ENCODE measurements at regions not wholly inside any gene's neighbourhood (a gene's known extent, or its start where the extent isn't known, plus 50 kb on each side); places are given as distances from the start of the nearest gene placed in this dataset.

DNA sequence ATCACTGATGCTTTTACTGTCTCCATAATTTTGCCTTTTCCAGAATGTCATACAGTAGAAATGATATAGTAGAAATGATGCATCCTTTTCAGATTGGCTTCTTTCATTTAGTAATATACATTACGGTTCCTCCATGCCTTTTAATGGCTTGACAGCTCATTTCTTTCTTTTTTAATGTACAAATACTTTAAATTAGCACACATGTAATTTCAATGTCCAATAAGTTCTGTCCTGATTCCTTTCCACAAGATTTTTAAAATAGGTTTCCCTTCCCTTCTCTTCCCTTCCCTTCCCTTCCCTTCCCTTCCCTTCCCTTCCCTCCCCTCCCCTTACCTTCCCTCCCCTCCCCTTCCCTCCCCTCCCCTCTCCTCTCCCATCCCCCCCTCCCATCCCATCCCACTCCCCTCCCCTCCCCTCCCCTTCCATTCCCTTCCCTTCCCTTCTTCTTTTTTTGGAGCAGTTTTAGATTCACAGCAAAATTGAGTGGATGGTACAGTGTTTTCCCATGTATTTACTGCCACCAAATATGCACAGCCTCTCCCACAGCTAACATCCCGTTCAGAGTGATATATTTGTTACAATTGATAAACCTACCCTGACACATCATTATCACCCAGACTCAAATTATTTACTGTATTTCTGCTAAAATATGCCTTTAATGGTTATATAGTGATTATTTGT lies 398.8 kb downstream of the RNF144B start:
- no peak overlapping the region for H3K4me2 ChIP-seq (ENCODE audit: insufficient read depth, low read length)
- no peaks in the 10 kb centered on the region for H3K79me2 ChIP-seq (ENCODE audit: control insufficient read depth, insufficient read depth, low read length)
- no peaks in the 10 kb centered on the region for H3K27me3 ChIP-seq (ENCODE audit: control insufficient read depth in 2 of 2, insufficient read depth in 2 of 2, low read length in 2 of 2)
- POLR2A ChIA-PET: no interaction called here
- no peak overlapping the region for H2AFZ ChIP-seq (ENCODE audit: low read depth, low read length)
- WGBS (ENCODE audit: insufficient coverage, low coverage, missing lambda C conversion rate): 0% methylated on average over 2 of the region's 2 CpGs
- BruUV-seq (replicated peaks): no TSS peak
- no peak for ATAC-seq
- no peak overlapping the region for H3K4me3 ChIP-seq
- no peaks in the 10 kb centered on the region for H3K4me1 ChIP-seq (replicated peaks in 1 of 2; ENCODE audit: control insufficient read depth in 2 of 2, insufficient read depth in 2 of 2, low read length in 2 of 2)
- no peak for DNase-seq (ENCODE audit: extremely low read depth in 1 of 4, low spot score in 3 of 4)
- FAIRE-seq: no peak
- in situ Hi-C loops (cut with MboI) (no loop called here), intact Hi-C loops (cut with micrococcal nuclease) (no loop called here)
- H3K9me3 ChIP-seq (replicated peaks; ENCODE audit: control insufficient read depth, insufficient read depth, low read depth, low read length): no peaks in the 10 kb centered on the region
- no peaks in the 10 kb centered on the region for H4K20me1 ChIP-seq (replicated peaks; ENCODE audit: control insufficient read depth, insufficient read depth, low read length)
- no peak overlapping the region for H3K9ac ChIP-seq (ENCODE audit: insufficient read depth in 1 of 2, low read depth in 2 of 2, low read length in 2 of 2)
- no peak overlapping the region for H3K27ac ChIP-seq (ENCODE audit: extremely low read depth, low read depth, low read length)
- no peaks in the 10 kb centered on the region for H3K36me3 ChIP-seq (ENCODE audit: control insufficient read depth, insufficient read depth, low read length)
- H3K9me1 ChIP-seq (ENCODE audit: control insufficient read depth, insufficient read depth, low read length): no peaks in the 10 kb centered on the region
- CTCF ChIA-PET (ENCODE audit: low intra/inter-chr PET ratio): no interaction called here
- TF ChIP-seq PCBP1 (IDR thresholded peaks at IDR 0.05; ENCODE audit: low read depth, low read length, poor library complexity, severe bottlenecking) (peak; percentile 69), SRSF9 (IDR thresholded peaks at IDR 0.05; ENCODE audit: borderline replicate concordance, low read depth, low read length) (no peak), HNRNPK (IDR thresholded peaks at IDR 0.05; ENCODE audit: low read depth, low read length, poor library complexity, severe bottlenecking) (peak; percentile 89), CREM (IDR thresholded peaks at IDR 0.05; ENCODE audit: low read depth) (no peak), LEF1 (IDR thresholded peaks at IDR 0.05) (no peak), SIN3B (IDR thresholded peaks at IDR 0.05; ENCODE audit: low read depth) (no peak), ZC3H4 (CRISPR knock-in tag; IDR thresholded peaks at IDR 0.05; ENCODE audit: borderline replicate concordance) (no peak), THRAP3 (IDR thresholded peaks at IDR 0.05; ENCODE audit: borderline replicate concordance) (no peak), TCF3 (CRISPR knock-in tag; IDR thresholded peaks at IDR 0.05) (no peak), PCBP2 (IDR thresholded peaks at IDR 0.05; ENCODE audit: low read depth, low read length, poor library complexity, severe bottlenecking) (peak; percentile 66)
- TF ChIP-seq, protein P1, sequence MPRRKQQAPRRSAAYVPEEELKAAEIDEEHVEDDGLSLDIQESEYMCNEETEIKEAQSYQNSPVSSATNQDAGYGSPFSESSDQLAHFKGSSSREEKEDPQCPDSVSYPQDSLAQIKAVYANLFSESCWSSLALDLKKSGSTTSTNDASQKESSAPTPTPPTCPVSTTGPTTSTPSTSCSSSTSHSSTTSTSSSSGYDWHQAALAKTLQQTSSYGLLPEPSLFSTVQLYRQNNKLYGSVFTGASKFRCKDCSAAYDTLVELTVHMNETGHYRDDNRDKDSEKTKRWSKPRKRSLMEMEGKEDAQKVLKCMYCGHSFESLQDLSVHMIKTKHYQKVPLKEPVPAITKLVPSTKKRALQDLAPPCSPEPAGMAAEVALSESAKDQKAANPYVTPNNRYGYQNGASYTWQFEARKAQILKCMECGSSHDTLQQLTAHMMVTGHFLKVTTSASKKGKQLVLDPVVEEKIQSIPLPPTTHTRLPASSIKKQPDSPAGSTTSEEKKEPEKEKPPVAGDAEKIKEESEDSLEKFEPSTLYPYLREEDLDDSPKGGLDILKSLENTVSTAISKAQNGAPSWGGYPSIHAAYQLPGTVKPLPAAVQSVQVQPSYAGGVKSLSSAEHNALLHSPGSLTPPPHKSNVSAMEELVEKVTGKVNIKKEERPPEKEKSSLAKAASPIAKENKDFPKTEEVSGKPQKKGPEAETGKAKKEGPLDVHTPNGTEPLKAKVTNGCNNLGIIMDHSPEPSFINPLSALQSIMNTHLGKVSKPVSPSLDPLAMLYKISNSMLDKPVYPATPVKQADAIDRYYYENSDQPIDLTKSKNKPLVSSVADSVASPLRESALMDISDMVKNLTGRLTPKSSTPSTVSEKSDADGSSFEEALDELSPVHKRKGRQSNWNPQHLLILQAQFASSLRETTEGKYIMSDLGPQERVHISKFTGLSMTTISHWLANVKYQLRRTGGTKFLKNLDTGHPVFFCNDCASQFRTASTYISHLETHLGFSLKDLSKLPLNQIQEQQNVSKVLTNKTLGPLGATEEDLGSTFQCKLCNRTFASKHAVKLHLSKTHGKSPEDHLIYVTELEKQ (CRISPR knock-in tag; IDR thresholded peaks at IDR 0.05): no peak
- TF ChIP-seq, protein P2, sequence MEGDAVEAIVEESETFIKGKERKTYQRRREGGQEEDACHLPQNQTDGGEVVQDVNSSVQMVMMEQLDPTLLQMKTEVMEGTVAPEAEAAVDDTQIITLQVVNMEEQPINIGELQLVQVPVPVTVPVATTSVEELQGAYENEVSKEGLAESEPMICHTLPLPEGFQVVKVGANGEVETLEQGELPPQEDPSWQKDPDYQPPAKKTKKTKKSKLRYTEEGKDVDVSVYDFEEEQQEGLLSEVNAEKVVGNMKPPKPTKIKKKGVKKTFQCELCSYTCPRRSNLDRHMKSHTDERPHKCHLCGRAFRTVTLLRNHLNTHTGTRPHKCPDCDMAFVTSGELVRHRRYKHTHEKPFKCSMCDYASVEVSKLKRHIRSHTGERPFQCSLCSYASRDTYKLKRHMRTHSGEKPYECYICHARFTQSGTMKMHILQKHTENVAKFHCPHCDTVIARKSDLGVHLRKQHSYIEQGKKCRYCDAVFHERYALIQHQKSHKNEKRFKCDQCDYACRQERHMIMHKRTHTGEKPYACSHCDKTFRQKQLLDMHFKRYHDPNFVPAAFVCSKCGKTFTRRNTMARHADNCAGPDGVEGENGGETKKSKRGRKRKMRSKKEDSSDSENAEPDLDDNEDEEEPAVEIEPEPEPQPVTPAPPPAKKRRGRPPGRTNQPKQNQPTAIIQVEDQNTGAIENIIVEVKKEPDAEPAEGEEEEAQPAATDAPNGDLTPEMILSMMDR (IDR thresholded peaks at IDR 0.05 in 2 of 3, conservative IDR thresholded peaks at IDR 0.05 in 1 of 3; ENCODE audit: insufficient read depth in 2 of 3, low read depth in 1 of 3, low read length in 3 of 3): no peak
- TF ChIP-seq, protein P3, sequence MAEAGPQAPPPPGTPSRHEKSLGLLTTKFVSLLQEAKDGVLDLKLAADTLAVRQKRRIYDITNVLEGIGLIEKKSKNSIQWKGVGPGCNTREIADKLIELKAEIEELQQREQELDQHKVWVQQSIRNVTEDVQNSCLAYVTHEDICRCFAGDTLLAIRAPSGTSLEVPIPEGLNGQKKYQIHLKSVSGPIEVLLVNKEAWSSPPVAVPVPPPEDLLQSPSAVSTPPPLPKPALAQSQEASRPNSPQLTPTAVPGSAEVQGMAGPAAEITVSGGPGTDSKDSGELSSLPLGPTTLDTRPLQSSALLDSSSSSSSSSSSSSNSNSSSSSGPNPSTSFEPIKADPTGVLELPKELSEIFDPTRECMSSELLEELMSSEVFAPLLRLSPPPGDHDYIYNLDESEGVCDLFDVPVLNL (CRISPR knock-in tag; IDR thresholded peaks at IDR 0.05; ENCODE audit: low read depth): no peak
- TF ChIP-seq, protein P4, sequence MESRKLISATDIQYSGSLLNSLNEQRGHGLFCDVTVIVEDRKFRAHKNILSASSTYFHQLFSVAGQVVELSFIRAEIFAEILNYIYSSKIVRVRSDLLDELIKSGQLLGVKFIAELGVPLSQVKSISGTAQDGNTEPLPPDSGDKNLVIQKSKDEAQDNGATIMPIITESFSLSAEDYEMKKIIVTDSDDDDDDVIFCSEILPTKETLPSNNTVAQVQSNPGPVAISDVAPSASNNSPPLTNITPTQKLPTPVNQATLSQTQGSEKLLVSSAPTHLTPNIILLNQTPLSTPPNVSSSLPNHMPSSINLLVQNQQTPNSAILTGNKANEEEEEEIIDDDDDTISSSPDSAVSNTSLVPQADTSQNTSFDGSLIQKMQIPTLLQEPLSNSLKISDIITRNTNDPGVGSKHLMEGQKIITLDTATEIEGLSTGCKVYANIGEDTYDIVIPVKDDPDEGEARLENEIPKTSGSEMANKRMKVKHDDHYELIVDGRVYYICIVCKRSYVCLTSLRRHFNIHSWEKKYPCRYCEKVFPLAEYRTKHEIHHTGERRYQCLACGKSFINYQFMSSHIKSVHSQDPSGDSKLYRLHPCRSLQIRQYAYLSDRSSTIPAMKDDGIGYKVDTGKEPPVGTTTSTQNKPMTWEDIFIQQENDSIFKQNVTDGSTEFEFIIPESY (CRISPR knock-in tag; IDR thresholded peaks at IDR 0.05): no peak
